Suprapubic skin (tissue), 4 donors: ENCODE measurements at regions not wholly inside any gene's neighbourhood (a gene's known extent, or its start where the extent isn't known, plus 50 kb on each side); places are given as distances from the start of the nearest gene placed in this dataset.
"Not testable (repeated sequence)": the region's sequence is repeated elsewhere in the genome, so short reads cannot be mapped to it uniquely, and the experiment has no call there.

Source experiments
- DNase-seq, 2 donors: peaks; one replicate each; pipeline ENCODE4 v3.0.0-alpha.2; 2019; ENCODE audit warnings: low spot score in 2 of 2
- H3K27ac ChIP-seq: fragments of 200-600 bp; sonication (generic); one replicate; pipeline ENCODE4 v1.5.1; 2019
- H3K27me3 ChIP-seq: fragments of 200-600 bp; sonication (generic); one replicate; pipeline ENCODE4 v1.5.1; 2019
- H3K36me3 ChIP-seq: fragments of 200-600 bp; sonication (generic); one replicate; pipeline ENCODE4 v1.5.1; 2019
- H3K4me1 ChIP-seq: fragments of 200-600 bp; sonication (generic); one replicate; pipeline ENCODE4 v1.5.1; 2019
- H3K4me3 ChIP-seq: fragments of 200-600 bp; sonication (generic); one replicate; pipeline ENCODE4 v1.5.1; 2019; ENCODE audit warnings: mild to moderate bottlenecking
- H3K9me3 ChIP-seq: fragments of 200-600 bp; sonication (generic); one replicate; pipeline ENCODE4 v1.5.1; 2019
- EP300 ChIP-seq: sonication (generic); formaldehyde crosslinking; IDR thresholded peaks from one replicate; pipeline ENCODE4 v1.6.1; 2017; ENCODE audit warnings: antibody characterized with exemption
- POLR2A ChIP-seq, 2 donors: fragments of 450-650 bp; IDR thresholded peaks; one replicate each; pipeline ENCODE4 v1.6.1; 2017; ENCODE audit warnings: antibody characterized with exemption in 2 of 2, mild to moderate bottlenecking in 2 of 2, moderate library complexity in 2 of 2
- POLR2AphosphoS5 ChIP-seq, 3 donors: sonication (generic); formaldehyde crosslinking; IDR thresholded peaks; one replicate each; pipeline ENCODE4 v1.6.1; 2017; ENCODE audit warnings: antibody characterized with exemption in 3 of 3
- WGBS: methylation state at CpG from one replicate; pipeline ENCODE4 v1.1.5; 2018; 5-methylcytosine and 5-hydroxymethylcytosine counted together
- TF ChIP-seq, protein P1 (sequence below), 2 donors: fragments of 200-600 bp in 1 of 2; fragments of 450-650 bp in 1 of 2; sonication (generic) in 1 of 2; IDR thresholded peaks; one replicate each; pipeline ENCODE4 v1.5.1; 2016 to 2019; ENCODE audit warnings: antibody characterized with exemption in 2 of 2, mild to moderate bottlenecking in 1 of 2, moderate library complexity in 1 of 2

DNA sequence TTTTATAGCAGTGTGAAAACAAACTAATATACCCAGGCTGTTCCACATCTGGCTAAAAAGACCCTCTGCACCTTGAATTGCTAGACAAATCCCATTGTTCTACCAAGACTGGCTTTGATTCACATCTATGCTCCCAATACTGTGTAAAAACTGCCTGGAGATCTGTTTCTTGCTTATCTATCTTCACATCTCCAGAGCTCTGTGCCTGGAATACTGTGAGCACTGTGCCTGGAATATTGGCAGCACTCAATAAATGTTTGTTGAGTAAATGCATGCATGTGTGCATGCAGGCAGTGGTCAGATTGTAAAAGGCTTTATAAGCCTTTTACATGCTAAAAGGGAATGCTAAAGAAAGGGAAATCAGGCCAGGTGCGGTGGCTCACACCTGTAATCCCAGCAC lies 75.5 kb upstream of the APP start:
- Histone ChIP-seq H3K4me1 (no peaks in the 10 kb centered on the region), H3K27ac (no peak overlapping the region), H3K36me3 (no peaks in the 10 kb centered on the region), H3K9me3 (no peaks in the 10 kb centered on the region), H3K27me3 (no peaks in the 10 kb centered on the region), H3K4me3 (no peak overlapping the region)
- TF ChIP-seq POLR2A (IDR thresholded peaks at IDR 0.05), result no peak
- TF ChIP-seq, protein P1, sequence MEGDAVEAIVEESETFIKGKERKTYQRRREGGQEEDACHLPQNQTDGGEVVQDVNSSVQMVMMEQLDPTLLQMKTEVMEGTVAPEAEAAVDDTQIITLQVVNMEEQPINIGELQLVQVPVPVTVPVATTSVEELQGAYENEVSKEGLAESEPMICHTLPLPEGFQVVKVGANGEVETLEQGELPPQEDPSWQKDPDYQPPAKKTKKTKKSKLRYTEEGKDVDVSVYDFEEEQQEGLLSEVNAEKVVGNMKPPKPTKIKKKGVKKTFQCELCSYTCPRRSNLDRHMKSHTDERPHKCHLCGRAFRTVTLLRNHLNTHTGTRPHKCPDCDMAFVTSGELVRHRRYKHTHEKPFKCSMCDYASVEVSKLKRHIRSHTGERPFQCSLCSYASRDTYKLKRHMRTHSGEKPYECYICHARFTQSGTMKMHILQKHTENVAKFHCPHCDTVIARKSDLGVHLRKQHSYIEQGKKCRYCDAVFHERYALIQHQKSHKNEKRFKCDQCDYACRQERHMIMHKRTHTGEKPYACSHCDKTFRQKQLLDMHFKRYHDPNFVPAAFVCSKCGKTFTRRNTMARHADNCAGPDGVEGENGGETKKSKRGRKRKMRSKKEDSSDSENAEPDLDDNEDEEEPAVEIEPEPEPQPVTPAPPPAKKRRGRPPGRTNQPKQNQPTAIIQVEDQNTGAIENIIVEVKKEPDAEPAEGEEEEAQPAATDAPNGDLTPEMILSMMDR (IDR thresholded peaks at IDR 0.05), result no peak
- no peak for TF ChIP-seq EP300
- TF ChIP-seq POLR2AphosphoS5 (IDR thresholded peaks at IDR 0.05), result no peak
- no peak for DNase-seq
- WGBS, result 89% methylated on average over 1 of the region's 1 CpG

DNA sequence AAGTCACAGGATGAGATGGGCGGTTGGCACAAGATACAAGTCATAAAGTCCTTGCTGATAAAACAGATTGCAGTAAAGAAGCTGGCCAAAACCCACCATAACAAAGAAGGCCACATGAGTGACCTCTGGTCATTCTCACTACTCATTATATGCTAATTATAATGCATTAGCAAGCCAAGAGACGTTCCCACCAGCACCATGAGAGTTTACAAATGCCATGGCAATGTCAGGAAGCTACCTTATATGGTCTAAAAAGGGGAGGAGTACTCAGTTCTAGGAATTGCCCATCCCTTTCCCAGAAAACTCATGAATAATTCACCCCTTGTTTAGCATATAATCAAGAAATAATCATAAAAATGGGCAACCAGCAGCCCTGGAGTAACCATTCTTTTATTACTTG lies 74.9 kb upstream of the APP start:
- Histone ChIP-seq H3K27me3 (no peaks in the 10 kb centered on the region), H3K36me3 (no peaks in the 10 kb centered on the region), H3K4me3 (no peak overlapping the region), H3K27ac (no peak overlapping the region), H3K9me3 (no peaks in the 10 kb centered on the region), H3K4me1 (no peaks in the 10 kb centered on the region)
- 74% methylated on average over 2 of the region's 2 CpGs for WGBS
- no peak for TF ChIP-seq POLR2AphosphoS5 (IDR thresholded peaks at IDR 0.05)
- no peak for DNase-seq

DNA sequence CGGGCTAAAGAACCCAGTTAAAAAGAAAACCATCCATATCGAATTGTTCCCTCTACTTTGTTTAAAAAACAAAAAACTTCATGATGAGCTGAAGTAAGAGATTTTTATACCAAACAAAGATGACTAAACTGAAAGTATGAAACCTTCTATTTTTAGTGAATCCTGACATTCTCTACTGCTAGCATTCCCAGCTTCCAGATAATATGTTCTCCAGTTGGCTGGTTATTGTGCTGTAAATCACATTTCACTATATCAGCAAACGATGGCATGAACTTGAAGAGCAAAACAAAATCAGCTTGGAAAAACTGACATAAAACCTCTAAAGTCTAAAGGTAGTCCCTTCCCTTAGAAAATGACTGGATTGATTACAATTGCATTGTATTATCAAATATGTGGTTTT lies 68.1 kb upstream of the APP start:
- WGBS, result 71% methylated on average over 3 of the region's 3 CpGs
- H3K36me3 ChIP-seq, result no peaks in the 10 kb centered on the region

DNA sequence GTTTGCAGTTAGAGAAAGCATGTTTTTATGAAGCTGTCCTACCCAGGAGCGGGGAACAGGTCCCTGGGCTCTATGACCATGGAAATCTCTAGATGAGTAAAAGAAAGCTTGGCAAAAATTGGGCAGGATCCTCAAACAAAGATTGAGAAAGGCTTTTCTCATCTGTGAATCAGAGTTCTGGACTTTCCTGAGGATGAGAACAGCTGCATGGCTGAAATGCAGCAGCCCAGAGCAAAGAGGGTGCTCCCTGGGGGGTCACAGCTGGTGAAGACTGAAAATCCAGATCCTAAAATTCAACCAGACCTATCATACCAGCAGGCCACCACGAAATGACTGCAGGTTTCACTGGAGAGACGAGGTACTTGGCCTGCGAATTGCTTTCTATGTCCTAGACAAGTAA lies 65.7 kb upstream of the APP start:
- 89% methylated on average over 4 of the region's 4 CpGs for WGBS

More for the DNA sequence above, 68.1 kb upstream of the APP start:
- no peaks in the 10 kb centered on the region for H3K4me1 ChIP-seq
- DNase-seq, result no peak
- H3K27ac ChIP-seq, result no peak overlapping the region
- TF ChIP-seq EP300 (no peak), POLR2A (IDR thresholded peaks at IDR 0.05) (no peak), POLR2AphosphoS5 (IDR thresholded peaks at IDR 0.05) (no peak)
- TF ChIP-seq, protein P1 (IDR thresholded peaks at IDR 0.05), result no peak
- H3K9me3 ChIP-seq, result no peaks in the 10 kb centered on the region
- H3K4me3 ChIP-seq, result no peak overlapping the region
- no peaks in the 10 kb centered on the region for H3K27me3 ChIP-seq

DNA sequence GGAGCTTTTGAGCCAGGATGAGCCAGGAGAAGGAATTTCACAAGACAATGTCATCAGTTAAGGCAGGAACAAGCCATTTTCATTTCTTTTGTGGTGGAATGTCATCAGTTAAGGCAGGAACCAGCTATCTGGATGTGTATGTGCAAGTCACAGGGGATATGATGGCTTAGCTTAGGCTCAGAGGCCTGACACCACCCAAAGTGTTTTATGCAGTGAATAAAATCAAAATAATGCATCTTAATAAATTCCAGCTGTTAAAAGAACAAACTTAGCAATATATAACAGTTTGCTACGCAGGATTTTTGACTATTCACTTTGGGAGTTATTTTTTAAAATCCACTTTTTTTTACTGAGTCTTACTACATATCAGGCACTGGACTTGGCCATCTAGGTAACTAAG lies 62.7 kb upstream of the APP start:
- 76% methylated on average over 1 of the region's 1 CpG for WGBS
- not testable (repeated sequence) for DNase-seq, H3K27ac ChIP-seq

More for the DNA sequence above, 65.7 kb upstream of the APP start:
- Histone ChIP-seq H3K36me3 (no peaks in the 10 kb centered on the region), H3K4me1 (no peaks in the 10 kb centered on the region), H3K9me3 (no peaks in the 10 kb centered on the region), H3K27me3 (no peaks in the 10 kb centered on the region), H3K4me3 (no peak overlapping the region), H3K27ac (no peak overlapping the region)
- no peak for DNase-seq
- TF ChIP-seq EP300 (no peak), POLR2A (IDR thresholded peaks at IDR 0.05) (no peak), POLR2AphosphoS5 (IDR thresholded peaks at IDR 0.05) (no peak)
- TF ChIP-seq, protein P1 (IDR thresholded peaks at IDR 0.05), result no peak

DNA sequence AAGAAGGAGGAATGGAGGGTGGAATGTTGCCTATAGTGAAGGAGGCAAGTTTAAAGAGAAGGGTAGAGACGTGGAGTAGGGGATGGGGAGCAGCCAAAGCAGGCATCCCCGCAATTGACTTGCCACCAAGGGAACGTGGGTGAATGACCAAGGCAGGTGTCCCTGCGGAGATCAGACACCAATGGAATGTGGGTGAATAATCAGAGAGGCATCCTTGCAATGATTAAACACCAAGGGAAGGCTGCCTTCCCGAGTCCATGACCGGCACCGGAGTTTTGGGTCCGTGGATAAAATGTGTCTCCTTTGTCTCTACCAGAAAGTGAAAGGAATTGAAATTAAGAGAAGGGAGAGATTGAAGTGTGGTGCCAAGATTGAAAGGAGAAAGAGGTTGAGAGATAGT lies 61.9 kb upstream of the APP start:
- 95% methylated on average over 8 of the region's 8 CpGs for WGBS
- not testable (repeated sequence) for DNase-seq, H3K27ac ChIP-seq, H3K4me1 ChIP-seq, H3K4me3 ChIP-seq, H3K27me3 ChIP-seq, H3K9me3 ChIP-seq, H3K36me3 ChIP-seq

More for the DNA sequence above, 62.7 kb upstream of the APP start:
- not testable (repeated sequence) for H3K4me3 ChIP-seq, H3K4me1 ChIP-seq, H3K27me3 ChIP-seq, H3K36me3 ChIP-seq, H3K9me3 ChIP-seq

DNA sequence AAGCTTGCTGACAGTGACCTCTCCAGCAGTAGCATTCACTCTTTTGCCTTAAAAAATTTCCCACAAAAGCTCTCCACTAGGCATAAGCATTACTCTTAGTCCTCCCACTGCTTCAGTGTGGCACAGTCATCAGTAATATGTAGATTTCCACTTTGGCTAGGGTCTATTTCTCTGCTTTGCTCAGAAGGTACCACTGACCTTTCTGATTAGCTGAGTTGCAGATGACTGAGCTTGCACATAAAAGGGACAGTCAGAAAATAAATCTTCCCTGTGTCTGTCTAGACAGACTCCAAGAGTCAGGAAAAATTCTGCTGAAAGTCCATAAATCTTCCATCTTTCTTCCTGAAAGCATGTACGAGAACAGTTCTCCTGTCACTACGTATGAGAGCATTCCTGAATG lies 56.6 kb upstream of the APP start:
- Histone ChIP-seq H3K9me3 (no peaks in the 10 kb centered on the region), H3K27ac (no peak overlapping the region), H3K36me3 (no peaks in the 10 kb centered on the region), H3K4me1 (no peaks in the 10 kb centered on the region), H3K27me3 (no peaks in the 10 kb centered on the region), H3K4me3 (no peak overlapping the region)
- DNase-seq, result no peak
- TF ChIP-seq, protein P1 (IDR thresholded peaks at IDR 0.05), result no peak
- TF ChIP-seq POLR2A (IDR thresholded peaks at IDR 0.05), result no peak
- no peak for TF ChIP-seq POLR2AphosphoS5 (IDR thresholded peaks at IDR 0.05)
- no peak for TF ChIP-seq EP300
- 61% methylated on average over 2 of the region's 2 CpGs for WGBS
